Osteocyte (in vitro differentiated cells): ENCODE measurements at regions not wholly inside any gene's neighbourhood (a gene's known extent, or its start where the extent isn't known, plus 50 kb on each side); places are given as distances from the start of the nearest gene placed in this dataset.

Source experiments
- DNase-seq: peaks from one replicate; pipeline ENCODE4 v3.0.0; 2021; ENCODE audit warnings: mixed read lengths; ENCODE audit not compliant: unreplicated experiment; ENCODE audit errors: extremely low spot score
- H3K27ac Mint-ChIP-seq: one replicate; pipeline ENCODE4 v1.8.0; 2021; ENCODE audit warnings: mild to moderate bottlenecking, mixed read lengths; ENCODE audit not compliant: unreplicated experiment
- H3K27me3 Mint-ChIP-seq: one replicate; pipeline ENCODE4 v1.8.0; 2021; ENCODE audit warnings: mixed read lengths; ENCODE audit not compliant: unreplicated experiment
- H3K36me3 Mint-ChIP-seq: one replicate; pipeline ENCODE4 v1.8.0; 2021; ENCODE audit warnings: mixed read lengths; ENCODE audit not compliant: unreplicated experiment
- H3K4me1 Mint-ChIP-seq: one replicate; pipeline ENCODE4 v1.8.0; 2021; ENCODE audit warnings: mixed read lengths; ENCODE audit not compliant: unreplicated experiment
- H3K4me3 Mint-ChIP-seq: one replicate; pipeline ENCODE4 v1.8.0; 2021; ENCODE audit warnings: mild to moderate bottlenecking, moderate library complexity, mixed read lengths; ENCODE audit not compliant: unreplicated experiment
- H3K9me3 Mint-ChIP-seq: one replicate; pipeline ENCODE4 v1.8.0; 2021; ENCODE audit warnings: mixed read lengths; ENCODE audit not compliant: unreplicated experiment
- TF ChIP-seq, protein P1 (sequence below): fragments of 200-600 bp; sonication (generic); IDR thresholded peaks from 2 replicates; pipeline ENCODE4 v1.5.0; 2021; ENCODE audit warnings: antibody characterized with exemption, mild to moderate bottlenecking, moderate library complexity

DNA sequence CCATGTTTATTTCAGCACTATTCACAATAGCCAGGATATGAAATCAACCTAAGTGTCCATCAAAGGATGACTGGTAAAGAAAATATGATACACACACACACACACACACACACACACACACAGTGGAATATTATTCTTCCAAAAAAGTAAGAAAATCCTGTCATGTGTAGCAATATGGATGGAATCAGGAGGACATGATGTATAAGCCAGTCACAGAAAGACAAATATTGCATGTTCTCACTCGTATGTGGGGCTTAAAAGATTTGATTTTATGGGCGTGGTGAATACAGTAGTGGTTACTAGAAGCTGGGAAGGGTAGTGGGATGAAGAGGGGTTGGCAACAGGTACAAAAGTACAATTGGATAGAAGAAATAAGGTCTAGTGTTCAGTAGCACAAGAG, 207.0 kb upstream of the PRDM1 start:
- Mint-ChIP-seq H3K27me3 (peaks cover 22% of the 10 kb centered on the region), H3K9me3 (no peaks in the 10 kb centered on the region), H3K4me1 (no peaks in the 10 kb centered on the region), H3K27ac (no peak overlapping the region), H3K4me3 (no peak overlapping the region), H3K36me3 (no peaks in the 10 kb centered on the region)
- TF ChIP-seq, protein P1, sequence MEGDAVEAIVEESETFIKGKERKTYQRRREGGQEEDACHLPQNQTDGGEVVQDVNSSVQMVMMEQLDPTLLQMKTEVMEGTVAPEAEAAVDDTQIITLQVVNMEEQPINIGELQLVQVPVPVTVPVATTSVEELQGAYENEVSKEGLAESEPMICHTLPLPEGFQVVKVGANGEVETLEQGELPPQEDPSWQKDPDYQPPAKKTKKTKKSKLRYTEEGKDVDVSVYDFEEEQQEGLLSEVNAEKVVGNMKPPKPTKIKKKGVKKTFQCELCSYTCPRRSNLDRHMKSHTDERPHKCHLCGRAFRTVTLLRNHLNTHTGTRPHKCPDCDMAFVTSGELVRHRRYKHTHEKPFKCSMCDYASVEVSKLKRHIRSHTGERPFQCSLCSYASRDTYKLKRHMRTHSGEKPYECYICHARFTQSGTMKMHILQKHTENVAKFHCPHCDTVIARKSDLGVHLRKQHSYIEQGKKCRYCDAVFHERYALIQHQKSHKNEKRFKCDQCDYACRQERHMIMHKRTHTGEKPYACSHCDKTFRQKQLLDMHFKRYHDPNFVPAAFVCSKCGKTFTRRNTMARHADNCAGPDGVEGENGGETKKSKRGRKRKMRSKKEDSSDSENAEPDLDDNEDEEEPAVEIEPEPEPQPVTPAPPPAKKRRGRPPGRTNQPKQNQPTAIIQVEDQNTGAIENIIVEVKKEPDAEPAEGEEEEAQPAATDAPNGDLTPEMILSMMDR: no peak
- DNase-seq: no peak

DNA sequence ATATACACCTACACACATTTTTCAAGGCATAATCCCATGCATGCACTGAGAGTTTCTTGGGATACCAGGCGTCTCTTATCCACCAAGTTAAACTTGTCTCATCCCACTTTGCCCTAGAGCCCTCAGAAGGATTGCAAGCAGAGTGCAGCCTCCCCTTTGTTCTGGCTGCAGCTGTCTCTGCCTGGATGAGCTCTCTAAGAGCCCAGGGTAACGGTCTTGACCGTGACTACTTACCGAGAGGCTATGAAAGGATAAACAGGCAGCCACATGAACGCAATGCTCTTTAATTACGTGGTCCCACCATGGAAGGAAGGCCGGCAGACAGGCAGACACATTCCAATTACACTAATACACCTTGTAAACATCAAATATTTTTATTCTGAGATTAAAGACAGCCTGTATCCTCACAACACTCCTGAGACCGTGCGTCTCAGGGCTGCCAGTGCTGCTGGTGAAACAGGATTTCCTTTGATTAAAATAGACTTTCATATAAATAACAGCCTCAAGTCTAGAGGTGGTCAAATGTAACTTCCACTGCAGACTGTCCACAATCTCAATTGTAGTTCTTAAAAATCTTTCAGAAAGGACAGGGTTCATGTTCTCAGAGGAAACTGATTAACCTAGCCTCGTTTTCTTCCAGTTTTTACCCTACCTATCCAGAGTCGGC, 210.0 kb upstream of the PRDM1 start:
- no peaks in the 10 kb centered on the region for H3K9me3 Mint-ChIP-seq

DNA sequence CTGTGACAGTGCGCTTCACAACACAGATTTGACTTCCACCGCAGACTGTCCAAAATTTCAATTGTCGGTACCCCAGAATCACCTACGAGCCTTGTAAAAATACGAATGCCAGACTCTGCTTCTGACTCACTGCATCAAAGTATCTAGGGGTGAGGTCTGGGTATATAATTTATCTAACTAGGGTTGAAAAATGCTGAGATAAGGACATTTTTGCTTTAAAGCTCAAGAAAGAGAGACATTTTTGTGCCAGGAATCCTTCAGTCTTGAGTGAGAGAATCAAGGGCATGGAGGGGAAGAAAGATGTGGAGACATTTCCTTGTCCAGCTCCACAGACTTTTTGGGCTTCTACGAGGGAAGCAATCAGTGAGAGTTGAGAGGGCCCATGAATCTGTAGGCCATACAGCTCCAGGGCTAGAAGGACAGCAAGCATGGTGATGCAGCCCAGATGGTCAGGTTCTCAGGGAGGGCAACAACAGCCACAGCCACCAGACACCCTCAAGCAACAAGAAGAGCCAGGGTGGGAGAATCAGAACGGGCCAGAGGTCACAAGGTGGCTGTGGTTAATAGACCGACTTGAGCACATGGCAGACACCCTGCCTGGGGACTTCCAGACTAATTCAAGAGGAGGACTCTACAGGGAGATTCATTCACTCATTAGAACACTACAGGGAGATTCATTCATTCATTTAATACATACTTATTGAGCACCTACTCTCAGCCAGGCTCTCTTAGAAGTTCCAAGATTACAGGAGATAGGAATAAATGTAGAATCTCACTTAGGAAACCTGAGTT, 211.1 kb upstream of the PRDM1 start:
- Mint-ChIP-seq H3K36me3 (no peaks in the 10 kb centered on the region), H3K9me3 (no peaks in the 10 kb centered on the region), H3K27me3 (peaks cover 24% of the 10 kb centered on the region), H3K27ac (no peak overlapping the region), H3K4me1 (no peaks in the 10 kb centered on the region), H3K4me3 (no peak overlapping the region)
- DNase-seq: no peak
- TF ChIP-seq, protein P1: no peak

More for the DNA sequence above, 210.0 kb upstream of the PRDM1 start:
- no peaks in the 10 kb centered on the region for H3K4me1 Mint-ChIP-seq
- no peak for DNase-seq
- H3K36me3 Mint-ChIP-seq: no peaks in the 10 kb centered on the region
- TF ChIP-seq, protein P1: no peak
- H3K4me3 Mint-ChIP-seq: no peak overlapping the region
- no peak overlapping the region for H3K27ac Mint-ChIP-seq
- peaks cover 29% of the 10 kb centered on the region for H3K27me3 Mint-ChIP-seq

DNA sequence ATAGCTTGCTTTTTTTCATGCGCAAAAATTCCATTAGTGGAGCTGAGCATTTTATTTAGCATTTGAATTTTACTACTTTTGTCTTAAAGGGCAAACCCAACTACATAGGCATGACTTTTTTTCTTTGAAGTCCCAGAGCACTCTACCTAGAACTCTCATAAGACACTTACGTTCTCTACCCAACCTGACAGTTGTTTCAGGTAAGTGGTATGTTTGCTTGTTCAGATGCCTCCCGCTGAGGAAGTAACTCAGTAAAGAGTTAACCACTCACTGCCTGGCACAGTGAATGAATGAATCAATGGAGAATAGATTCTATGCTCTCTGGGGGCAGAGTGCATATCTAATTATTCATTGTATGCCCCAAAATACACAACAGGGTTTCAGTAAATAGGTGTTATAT, 212.3 kb upstream of the PRDM1 start:
- Mint-ChIP-seq H3K4me1 (no peaks in the 10 kb centered on the region), H3K27me3 (peaks cover 27% of the 10 kb centered on the region), H3K4me3 (no peak overlapping the region), H3K9me3 (no peaks in the 10 kb centered on the region), H3K36me3 (no peaks in the 10 kb centered on the region), H3K27ac (no peak overlapping the region)
- no peak for DNase-seq
- TF ChIP-seq, protein P1: no peak

DNA sequence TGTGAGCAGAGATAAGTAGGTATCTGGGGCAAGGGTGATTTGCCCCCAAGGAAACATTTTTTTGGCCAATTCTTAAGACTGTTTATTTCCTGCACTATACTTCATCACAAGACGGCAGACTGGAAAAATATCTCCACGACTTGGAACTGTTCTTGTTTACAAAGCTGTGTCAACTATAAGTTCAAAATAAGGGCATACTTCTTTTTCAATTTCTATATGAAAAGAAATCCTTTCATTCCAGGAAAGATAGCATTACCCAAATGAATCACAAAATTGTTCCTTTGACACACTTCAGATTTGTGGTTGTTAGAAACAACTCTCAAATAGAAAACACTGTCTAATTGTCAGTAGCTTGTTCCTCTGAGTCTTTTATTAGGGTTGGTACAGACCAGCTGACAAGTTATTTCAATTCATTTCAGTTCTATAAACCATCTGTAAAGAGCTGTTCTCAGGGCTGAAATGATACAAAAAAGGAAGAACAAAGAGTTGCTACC, 212.9 kb upstream of the PRDM1 start:
- Mint-ChIP-seq H3K27me3 (peaks cover 26% of the 10 kb centered on the region), H3K36me3 (no peaks in the 10 kb centered on the region), H3K9me3 (no peaks in the 10 kb centered on the region), H3K4me1 (no peaks in the 10 kb centered on the region), H3K27ac (no peak overlapping the region), H3K4me3 (no peak overlapping the region)
- DNase-seq: no peak
- TF ChIP-seq, protein P1: no peak
